Prostate gland (tissue), 2 donors: ENCODE measurements at regions not wholly inside any gene's neighbourhood (a gene's known extent, or its start where the extent isn't known, plus 50 kb on each side); places are given as distances from the start of the nearest gene placed in this dataset.

Source experiments
- POLR2A ChIP-seq: fragments of 450-650 bp; IDR thresholded peaks from one replicate; pipeline ENCODE4 v1.6.1; 2016; ENCODE audit warnings: antibody characterized with exemption, mild to moderate bottlenecking
- TF ChIP-seq, protein P1 (sequence below), 4 experiments: fragments of 200-600 bp in 2 of 4; fragments of 450-650 bp in 2 of 4; sonication (generic) in 2 of 4; IDR thresholded peaks; 1 replicate in 3 of 4; 2 replicates in 1 of 4; pipeline ENCODE4 v1.5.1; 2016 to 2019; ENCODE audit warnings: antibody characterized with exemption in 4 of 4, mild to moderate bottlenecking in 2 of 4, moderate library complexity in 2 of 4

DNA sequence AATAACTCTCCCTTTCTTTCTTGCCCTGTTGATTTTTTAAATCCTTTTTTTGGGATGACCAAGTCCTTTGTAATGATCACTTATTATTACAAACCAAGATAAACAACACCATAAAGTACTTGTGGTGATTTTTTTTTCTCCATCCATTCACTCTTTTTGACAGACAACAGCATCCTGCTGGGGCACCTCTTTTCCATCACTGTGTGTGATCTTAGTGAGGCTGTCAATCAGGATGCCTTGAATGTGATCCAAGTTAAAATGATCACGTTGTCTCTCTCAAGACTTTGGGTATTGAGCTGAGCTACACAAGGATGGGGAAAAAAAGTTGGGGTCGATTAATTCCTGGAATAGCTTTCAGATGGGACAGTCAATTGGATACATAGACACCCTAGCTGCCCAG is 73.6 kb upstream of the PPP2R2B start:
- TF ChIP-seq, protein P1, sequence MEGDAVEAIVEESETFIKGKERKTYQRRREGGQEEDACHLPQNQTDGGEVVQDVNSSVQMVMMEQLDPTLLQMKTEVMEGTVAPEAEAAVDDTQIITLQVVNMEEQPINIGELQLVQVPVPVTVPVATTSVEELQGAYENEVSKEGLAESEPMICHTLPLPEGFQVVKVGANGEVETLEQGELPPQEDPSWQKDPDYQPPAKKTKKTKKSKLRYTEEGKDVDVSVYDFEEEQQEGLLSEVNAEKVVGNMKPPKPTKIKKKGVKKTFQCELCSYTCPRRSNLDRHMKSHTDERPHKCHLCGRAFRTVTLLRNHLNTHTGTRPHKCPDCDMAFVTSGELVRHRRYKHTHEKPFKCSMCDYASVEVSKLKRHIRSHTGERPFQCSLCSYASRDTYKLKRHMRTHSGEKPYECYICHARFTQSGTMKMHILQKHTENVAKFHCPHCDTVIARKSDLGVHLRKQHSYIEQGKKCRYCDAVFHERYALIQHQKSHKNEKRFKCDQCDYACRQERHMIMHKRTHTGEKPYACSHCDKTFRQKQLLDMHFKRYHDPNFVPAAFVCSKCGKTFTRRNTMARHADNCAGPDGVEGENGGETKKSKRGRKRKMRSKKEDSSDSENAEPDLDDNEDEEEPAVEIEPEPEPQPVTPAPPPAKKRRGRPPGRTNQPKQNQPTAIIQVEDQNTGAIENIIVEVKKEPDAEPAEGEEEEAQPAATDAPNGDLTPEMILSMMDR (IDR thresholded peaks at IDR 0.05) = no peak
- no peak for TF ChIP-seq POLR2A
